ENCODE measurements at regions not wholly inside any gene's neighbourhood (a gene's known extent, or its start where the extent isn't known, plus 50 kb on each side); places are given as distances from the start of the nearest gene placed in this dataset.

- dilution Hi-C loops (cut with MboI; ENCODE audit: extremely low pct_ligation_motif_present, low sequenced_read_pairs): no loop called here
- Histone ChIP-seq H4K20me1 (ENCODE audit: control insufficient read depth, extremely low read depth, insufficient read depth, low read length) (no peaks in the 10 kb centered on the region), H3K4me2 (ENCODE audit: control insufficient read depth, extremely low read depth, insufficient read depth, low read depth, low read length) (no peak overlapping the region), H3K9me1 (ENCODE audit: control insufficient read depth, extremely low read depth, insufficient read depth, low read length) (no peaks in the 10 kb centered on the region), H3K9me3 (ENCODE audit: control insufficient read depth, low read depth, low read length) (peaks cover 2% of the 10 kb centered on the region), H3K79me2 (ENCODE audit: control insufficient read depth, insufficient read depth, low read length) (no peaks in the 10 kb centered on the region), H3K27ac (ENCODE audit: control insufficient read depth, insufficient read depth, low read length) (no peak overlapping the region), H3K27me3 (ENCODE audit: control insufficient read depth, extremely low read depth, insufficient read depth, low read length) (no peaks in the 10 kb centered on the region), H3K36me3 (ENCODE audit: control insufficient read depth in 2 of 2, extremely low read depth in 1 of 2, insufficient read depth in 2 of 2, low read length in 2 of 2) (no peaks in the 10 kb centered on the region), H3K4me3 (ENCODE audit: control insufficient read depth in 2 of 3, extremely low read depth in 1 of 3, insufficient read depth in 2 of 3, low read depth in 1 of 3, low read length in 3 of 3) (no peak overlapping the region), H3K9ac (ENCODE audit: control insufficient read depth, extremely low read depth, insufficient read depth, low read length) (no peak overlapping the region), H3K4me1 (ENCODE audit: control insufficient read depth, extremely low read depth, insufficient read depth, low read length) (no peaks in the 10 kb centered on the region), H2AFZ (ENCODE audit: control insufficient read depth, low read length) (no peak overlapping the region)
- DNase-seq (ENCODE audit: low read depth, low spot score) (no peak), FAIRE-seq (no peak)
- TF ChIP-seq EZH2 (IDR thresholded peaks at IDR 0.05; ENCODE audit: low read length): no peak
- no peak for TF ChIP-seq CTCF (optimal IDR thresholded peaks at IDR 0.05 in 1 of 3, IDR thresholded peaks at IDR 0.05 in 1 of 3, conservative IDR thresholded peaks at IDR 0.05 in 1 of 3; ENCODE audit: extremely low read depth in 1 of 3, insufficient read depth in 2 of 3, low read length in 3 of 3)
Observed at GRCh38 chr16:8107296-8107695, 483.0 kb downstream of the TMEM114 start.

GRCh38 chr16:8103649-8104289 lies 486.5 kb downstream of the TMEM114 start:
- Histone ChIP-seq H2AFZ (ENCODE audit: control insufficient read depth, low read length) (no peak overlapping the region), H3K9ac (ENCODE audit: control insufficient read depth, extremely low read depth, insufficient read depth, low read length) (no peak overlapping the region), H3K4me1 (ENCODE audit: control insufficient read depth, extremely low read depth, insufficient read depth, low read length) (no peaks in the 10 kb centered on the region), H3K4me3 (ENCODE audit: control insufficient read depth in 2 of 3, extremely low read depth in 1 of 3, insufficient read depth in 2 of 3, low read depth in 1 of 3, low read length in 3 of 3) (no peak overlapping the region), H3K79me2 (ENCODE audit: control insufficient read depth, insufficient read depth, low read length) (no peaks in the 10 kb centered on the region), H3K27me3 (ENCODE audit: control insufficient read depth, extremely low read depth, insufficient read depth, low read length) (no peaks in the 10 kb centered on the region), H4K20me1 (ENCODE audit: control insufficient read depth, extremely low read depth, insufficient read depth, low read length) (no peaks in the 10 kb centered on the region), H3K9me1 (ENCODE audit: control insufficient read depth, extremely low read depth, insufficient read depth, low read length) (no peaks in the 10 kb centered on the region), H3K4me2 (ENCODE audit: control insufficient read depth, extremely low read depth, insufficient read depth, low read depth, low read length) (no peak overlapping the region), H3K27ac (ENCODE audit: control insufficient read depth, insufficient read depth, low read length) (no peak overlapping the region), H3K9me3 (ENCODE audit: control insufficient read depth, low read depth, low read length) (peaks cover 2% of the 10 kb centered on the region), H3K36me3 (ENCODE audit: control insufficient read depth in 2 of 2, extremely low read depth in 1 of 2, insufficient read depth in 2 of 2, low read length in 2 of 2) (no peaks in the 10 kb centered on the region)
- dilution Hi-C loops (cut with MboI; ENCODE audit: extremely low pct_ligation_motif_present, low sequenced_read_pairs): no loop called here
- TF ChIP-seq CTCF (optimal IDR thresholded peaks at IDR 0.05 in 1 of 3, IDR thresholded peaks at IDR 0.05 in 1 of 3, conservative IDR thresholded peaks at IDR 0.05 in 1 of 3; ENCODE audit: extremely low read depth in 1 of 3, insufficient read depth in 2 of 3, low read length in 3 of 3): no peak
- TF ChIP-seq EZH2 (IDR thresholded peaks at IDR 0.05; ENCODE audit: low read length): no peak
- FAIRE-seq (no peak), DNase-seq (ENCODE audit: low read depth, low spot score) (no peak)
